H9 (cell line): ENCODE measurements at regions not wholly inside any gene's neighbourhood (a gene's known extent, or its start where the extent isn't known, plus 50 kb on each side); places are given as distances from the start of the nearest gene placed in this dataset.
A peak's percentile ranks its signal among the peaks of the same experiment; 100 is the strongest.

Experiments
- DNase-seq: peaks from one replicate; pipeline ENCODE4 v3.0.0-alpha.2; 2017
- H2AFZ ChIP-seq: one replicate; pipeline ENCODE4 v1.6.1; 2013; ENCODE audit warnings: mild to moderate bottlenecking, low read length, control low read depth, moderate library complexity
- H2AK5ac ChIP-seq: 2 replicates; pipeline ENCODE4 v1.6.1; 2013; ENCODE audit warnings: low read length, control low read depth, mixed read lengths; ENCODE audit not compliant: insufficient read length
- H2BK120ac ChIP-seq: one replicate; pipeline ENCODE4 v1.6.1; 2013; ENCODE audit warnings: low read depth, mild to moderate bottlenecking, low read length, control low read depth, inconsistent platforms; ENCODE audit not compliant: poor library complexity, severe bottlenecking
- H2BK12ac ChIP-seq: 2 replicates; pipeline ENCODE4 v1.6.1; 2013; ENCODE audit warnings: low read length, control low read depth, mixed read lengths, low read depth; ENCODE audit not compliant: insufficient read length
- H2BK15ac ChIP-seq: 2 replicates; pipeline ENCODE4 v1.6.1; 2013; ENCODE audit warnings: low read depth, low read length, control low read depth
- H2BK20ac ChIP-seq: one replicate; pipeline ENCODE4 v1.6.1; 2013; ENCODE audit warnings: low read depth, mild to moderate bottlenecking, low read length, control low read depth, inconsistent platforms; ENCODE audit not compliant: poor library complexity, severe bottlenecking
- H2BK5ac ChIP-seq: 2 replicates; pipeline ENCODE4 v1.6.1; 2013; ENCODE audit warnings: low read length, control low read depth, mixed read lengths; ENCODE audit not compliant: insufficient read length
- H3K14ac ChIP-seq: 2 replicates; pipeline ENCODE4 v1.6.1; 2013; ENCODE audit warnings: low read length, control low read depth; ENCODE audit not compliant: insufficient read depth
- H3K18ac ChIP-seq: 2 replicates; pipeline ENCODE4 v1.6.1; 2013; ENCODE audit warnings: low read depth, mild to moderate bottlenecking, mixed read lengths, low read length, control low read depth; ENCODE audit not compliant: insufficient read length
- H3K23ac ChIP-seq: 2 replicates; pipeline ENCODE4 v1.6.1; 2013; ENCODE audit warnings: low read length, control low read depth, mixed read lengths, low read depth; ENCODE audit not compliant: insufficient read length
- H3K23me2 ChIP-seq: 2 replicates; pipeline ENCODE4 v1.6.1; 2013; ENCODE audit warnings: low read depth, mild to moderate bottlenecking, mixed read lengths, low read length, control low read depth; ENCODE audit not compliant: insufficient read length, poor library complexity, severe bottlenecking
- H3K27ac ChIP-seq: 2 replicates; pipeline ENCODE4 v1.5.1; 2013; ENCODE audit warnings: low read length, control low read depth, mixed read lengths, low read depth; ENCODE audit not compliant: insufficient read length
- H3K27me3 ChIP-seq: 2 replicates; pipeline ENCODE4 v1.6.1; 2013; ENCODE audit warnings: low read length, control low read depth, inconsistent platforms; ENCODE audit not compliant: insufficient read depth
- H3K4ac ChIP-seq: 2 replicates; pipeline ENCODE4 v1.6.1; 2013; ENCODE audit warnings: low read depth, mild to moderate bottlenecking, control low read depth, inconsistent platforms, low read length, moderate library complexity
- H3K4me1 ChIP-seq: 2 replicates; pipeline ENCODE4 v1.6.1; 2013; ENCODE audit warnings: low read length, control low read depth, inconsistent platforms; ENCODE audit not compliant: insufficient read depth
- H3K4me2 ChIP-seq: 2 replicates; pipeline ENCODE4 v1.6.1; 2013; ENCODE audit warnings: low read length, control low read depth, mixed read lengths; ENCODE audit not compliant: insufficient read length, insufficient read depth
- H3K56ac ChIP-seq: 2 replicates; pipeline ENCODE4 v1.6.1; 2013; ENCODE audit warnings: low read depth, mild to moderate bottlenecking, mixed read lengths, low read length, control low read depth; ENCODE audit not compliant: insufficient read length
- H3K79me1 ChIP-seq: 2 replicates; pipeline ENCODE4 v1.6.1; 2013; ENCODE audit warnings: low read depth, mild to moderate bottlenecking, moderate library complexity, low read length, control low read depth, inconsistent platforms; ENCODE audit not compliant: insufficient read depth, poor library complexity, severe bottlenecking
- H3K79me2 ChIP-seq: 2 replicates; pipeline ENCODE4 v1.6.1; 2013; ENCODE audit warnings: low read length, control low read depth, inconsistent platforms; ENCODE audit not compliant: insufficient read depth
- H3K9ac ChIP-seq: 2 replicates; pipeline ENCODE4 v1.6.1; 2013; ENCODE audit warnings: low read length, control low read depth, mixed read lengths; ENCODE audit not compliant: insufficient read length; ENCODE audit errors: extremely low read depth
- H3K9me3 ChIP-seq: one replicate; pipeline ENCODE4 v1.6.1; 2013; ENCODE audit warnings: low read depth, low read length, inconsistent platforms; ENCODE audit not compliant: control insufficient read depth
- H3T11ph ChIP-seq: one replicate; pipeline ENCODE4 v1.6.1; 2013; ENCODE audit warnings: mild to moderate bottlenecking, low read length, control low read depth, inconsistent platforms
- H4K20me1 ChIP-seq: one replicate; pipeline ENCODE4 v1.6.1; 2013; ENCODE audit not compliant: control insufficient read depth, insufficient read length, insufficient read depth
- H4K5ac ChIP-seq: 2 replicates; pipeline ENCODE4 v1.6.1; 2013; ENCODE audit warnings: low read depth, mild to moderate bottlenecking, mixed read lengths, low read length, control low read depth; ENCODE audit not compliant: insufficient read length
- H4K8ac ChIP-seq: replicated peaks from 2 replicates; pipeline ENCODE4 v1.6.1; 2013; ENCODE audit warnings: low read length, control low read depth, mixed read lengths, low read depth; ENCODE audit not compliant: insufficient read length
- H4K91ac ChIP-seq: 2 replicates; pipeline ENCODE4 v1.6.1; 2013; ENCODE audit warnings: low read depth, mild to moderate bottlenecking, moderate library complexity, mixed read lengths, low read length, control low read depth; ENCODE audit not compliant: insufficient read length
- H3K27ac Mint-ChIP-seq, 3 experiments: 2 replicates in 2 of 3; 3 replicates in 1 of 3; pipeline ENCODE4 v1.8.0; 2020 to 2021; ENCODE audit warnings: mixed read lengths in 3 of 3, mild to moderate bottlenecking in 1 of 3, moderate library complexity in 1 of 3
- H3K27me3 Mint-ChIP-seq: 2 replicates; pipeline ENCODE4 v1.8.0; 2021; ENCODE audit warnings: low read depth, mild to moderate bottlenecking, moderate library complexity, mixed read lengths
- H3K36me3 Mint-ChIP-seq, 3 experiments: 2 replicates in 2 of 3; 3 replicates in 1 of 3; pipeline ENCODE4 v1.8.0; 2020 to 2021; ENCODE audit warnings: low read depth in 3 of 3, mixed read lengths in 3 of 3; ENCODE audit not compliant: insufficient read depth in 1 of 3
- H3K4me1 Mint-ChIP-seq, 2 experiments: 2 replicates each; pipeline ENCODE4 v1.8.0; 2020; ENCODE audit warnings: mixed read lengths in 2 of 2
- H3K4me3 Mint-ChIP-seq, 2 experiments: 2 replicates in 1 of 2; 3 replicates in 1 of 2; pipeline ENCODE4 v1.8.0; 2020 to 2021; ENCODE audit warnings: mild to moderate bottlenecking in 2 of 2, mixed read lengths in 2 of 2, moderate library complexity in 1 of 2
- H3K9me3 Mint-ChIP-seq, 2 experiments: 2 replicates in 1 of 2; 3 replicates in 1 of 2; pipeline ENCODE4 v1.8.0; 2020; ENCODE audit warnings: mild to moderate bottlenecking in 2 of 2, mixed read lengths in 2 of 2, moderate library complexity in 1 of 2
- WGBS: extraction: QIAGEN DNeasy Blood & Tissue Kit; methylation state at CpG from one replicate; pipeline ENCODE4 v1.1.7; 2013; ENCODE audit warnings: missing lambda C conversion rate, low lambda C conversion rate, mixed read lengths; ENCODE audit not compliant: insufficient read length; ENCODE audit errors: extremely low coverage; 5-methylcytosine and 5-hydroxymethylcytosine counted together
- TF ChIP-seq, protein P1 (sequence below): fragments of 200-600 bp; sonication (generic); conservative IDR thresholded peaks from 3 replicates; pipeline ENCODE4 v1.8.0; 2021; ENCODE audit warnings: antibody characterized with exemption, mild to moderate bottlenecking

DNA sequence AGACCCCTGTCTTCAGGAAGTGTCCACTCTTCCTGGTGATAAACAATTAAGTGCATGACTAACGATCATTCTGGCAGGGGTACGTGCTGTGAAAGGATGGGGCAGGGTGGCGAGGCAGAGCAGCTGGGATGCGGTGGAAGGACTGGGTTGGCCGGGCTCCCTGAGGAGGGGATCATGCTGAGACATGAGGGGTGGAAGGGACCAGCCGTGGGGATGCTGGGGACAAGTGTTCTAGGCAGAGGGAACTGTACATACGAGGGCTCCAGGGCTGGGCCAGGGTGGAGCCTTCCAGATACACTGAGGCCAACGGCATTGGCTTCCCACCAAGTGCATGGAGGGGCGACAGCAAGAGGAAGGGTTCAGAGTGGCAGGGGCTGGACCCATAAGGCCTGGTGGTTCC, 65.7 kb upstream of the SIRPA start:
- no peaks in the 10 kb centered on the region for H3K9me3 Mint-ChIP-seq
- H3K9ac ChIP-seq: no peak overlapping the region

More for the DNA sequence above, 65.7 kb upstream of the SIRPA start:
- Histone ChIP-seq H3K56ac (no peak overlapping the region), H4K5ac (no peak overlapping the region), H4K8ac (no peak overlapping the region), H2BK15ac (no peak overlapping the region), H3K79me1 (no peaks in the 10 kb centered on the region), H3T11ph (no peak overlapping the region), H3K79me2 (no peaks in the 10 kb centered on the region), H3K23me2 (no peaks in the 10 kb centered on the region), H3K14ac (no peak overlapping the region), H3K4me2 (no peak overlapping the region), H4K20me1 (no peaks in the 10 kb centered on the region), H2BK20ac (no peak overlapping the region), H3K23ac (no peak overlapping the region), H2BK5ac (no peak overlapping the region), H3K4me1 (no peaks in the 10 kb centered on the region), H3K27me3 (no peaks in the 10 kb centered on the region), H4K91ac (no peak overlapping the region), H2BK12ac (no peak overlapping the region), H2BK120ac (no peak overlapping the region), H3K27ac (no peak overlapping the region), H3K18ac (no peak overlapping the region), H2AFZ (no peak overlapping the region), H3K9me3 (no peaks in the 10 kb centered on the region), H3K4ac (no peak overlapping the region), H2AK5ac (no peak overlapping the region)
- TF ChIP-seq, protein P1, sequence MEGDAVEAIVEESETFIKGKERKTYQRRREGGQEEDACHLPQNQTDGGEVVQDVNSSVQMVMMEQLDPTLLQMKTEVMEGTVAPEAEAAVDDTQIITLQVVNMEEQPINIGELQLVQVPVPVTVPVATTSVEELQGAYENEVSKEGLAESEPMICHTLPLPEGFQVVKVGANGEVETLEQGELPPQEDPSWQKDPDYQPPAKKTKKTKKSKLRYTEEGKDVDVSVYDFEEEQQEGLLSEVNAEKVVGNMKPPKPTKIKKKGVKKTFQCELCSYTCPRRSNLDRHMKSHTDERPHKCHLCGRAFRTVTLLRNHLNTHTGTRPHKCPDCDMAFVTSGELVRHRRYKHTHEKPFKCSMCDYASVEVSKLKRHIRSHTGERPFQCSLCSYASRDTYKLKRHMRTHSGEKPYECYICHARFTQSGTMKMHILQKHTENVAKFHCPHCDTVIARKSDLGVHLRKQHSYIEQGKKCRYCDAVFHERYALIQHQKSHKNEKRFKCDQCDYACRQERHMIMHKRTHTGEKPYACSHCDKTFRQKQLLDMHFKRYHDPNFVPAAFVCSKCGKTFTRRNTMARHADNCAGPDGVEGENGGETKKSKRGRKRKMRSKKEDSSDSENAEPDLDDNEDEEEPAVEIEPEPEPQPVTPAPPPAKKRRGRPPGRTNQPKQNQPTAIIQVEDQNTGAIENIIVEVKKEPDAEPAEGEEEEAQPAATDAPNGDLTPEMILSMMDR: no peak
- peak overlapping the region in 2 of 3 experiments; percentile 11 to 12; a peak in 2 of 7 replicates for H3K27ac Mint-ChIP-seq
- WGBS: no CpG with 5 or more reads among the region's 9 CpGs
- H3K4me1 Mint-ChIP-seq: peaks cover 22 to 28% of the 10 kb centered on the region in 2 experiments
- H3K36me3 Mint-ChIP-seq: no peaks in the 10 kb centered on the region
- H3K4me3 Mint-ChIP-seq: no peak overlapping the region
- DNase-seq: no peak
- H3K27me3 Mint-ChIP-seq: peaks cover 9% of the 10 kb centered on the region
